CD4-positive, alpha-beta T cell treated with Interleukin-2 at 100 ng/mL for 4 hours (primary cell): ENCODE measurements at regions not wholly inside any gene's neighbourhood (a gene's known extent, or its start where the extent isn't known, plus 50 kb on each side); places are given as distances from the start of the nearest gene placed in this dataset.
"Not testable (repeated sequence)": the region's sequence is repeated elsewhere in the genome, so short reads cannot be mapped to it uniquely, and the experiment has no call there.

Experiments used
- DNase-seq: peaks from one replicate; pipeline ENCODE4 v3.0.0-alpha.2; 2020; ENCODE audit warnings: low spot score

DNA sequence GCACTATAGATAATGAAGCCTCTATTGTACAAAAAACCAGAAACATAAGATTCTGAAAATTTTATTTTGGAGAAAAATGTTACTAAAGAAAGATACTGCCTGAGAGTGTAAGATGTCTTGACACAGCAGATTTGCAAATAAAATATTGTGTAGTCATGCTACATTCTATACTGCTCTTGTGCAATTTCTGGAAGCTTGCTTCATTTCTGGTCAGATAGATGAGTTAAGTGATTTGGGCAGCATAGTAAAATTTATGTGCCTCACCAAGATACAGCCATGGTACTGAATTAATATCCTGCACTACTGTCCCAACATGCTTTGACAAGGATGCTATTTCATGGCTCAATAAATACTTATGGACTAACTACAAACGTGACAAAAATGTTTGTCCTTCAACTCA, 55.1 kb upstream of the STARD13 start:
- DNase-seq, result no peak

DNA sequence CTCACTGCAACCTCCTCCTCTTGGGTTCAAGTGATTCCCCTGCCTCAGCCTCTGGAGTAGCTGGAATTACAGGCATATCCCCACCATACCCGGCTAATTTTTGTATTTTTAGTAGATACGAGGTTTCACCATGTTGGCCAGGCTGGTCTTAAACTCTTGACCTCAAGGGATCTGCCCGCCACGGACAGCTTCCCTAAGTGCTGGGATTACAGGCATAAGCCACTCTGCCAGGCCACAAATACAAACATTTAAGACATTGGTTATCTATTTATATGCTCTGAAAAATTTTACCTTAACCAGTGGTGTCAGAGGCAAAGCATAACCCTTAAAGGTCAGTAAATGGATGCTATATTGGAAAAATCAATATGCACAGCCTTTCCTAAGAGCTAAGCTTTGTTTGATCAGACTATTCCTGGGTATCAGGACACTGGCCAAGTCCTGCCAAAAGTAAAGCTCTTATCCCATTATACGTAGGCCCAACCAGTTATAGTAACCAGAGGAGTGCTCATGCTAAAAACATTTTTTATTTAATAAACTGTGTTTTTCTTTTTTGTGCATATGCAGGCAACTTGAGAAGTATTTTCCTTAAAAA, 56.4 kb upstream of the STARD13 start:
- DNase-seq, result no peak

DNA sequence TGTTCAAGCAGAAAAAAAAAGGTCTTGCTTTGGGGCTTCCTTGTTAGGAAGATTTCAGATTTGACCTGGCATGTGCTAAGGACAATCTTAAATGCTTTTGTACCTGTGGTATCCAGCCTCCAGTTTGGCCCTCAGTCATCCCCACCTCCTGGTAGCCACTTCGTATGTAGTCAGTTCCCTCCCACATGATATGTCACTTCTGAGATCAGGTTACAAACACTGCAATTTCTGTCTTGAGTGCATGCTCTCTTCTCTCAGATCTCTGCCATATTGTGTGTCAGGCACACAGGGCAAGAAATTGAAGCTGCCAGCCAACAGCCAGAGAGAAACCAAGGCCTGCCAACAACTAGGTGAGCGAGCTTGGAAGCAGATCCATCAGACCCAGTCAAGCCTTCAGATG, 60.3 kb upstream of the STARD13 start:
- DNase-seq, result no peak

DNA sequence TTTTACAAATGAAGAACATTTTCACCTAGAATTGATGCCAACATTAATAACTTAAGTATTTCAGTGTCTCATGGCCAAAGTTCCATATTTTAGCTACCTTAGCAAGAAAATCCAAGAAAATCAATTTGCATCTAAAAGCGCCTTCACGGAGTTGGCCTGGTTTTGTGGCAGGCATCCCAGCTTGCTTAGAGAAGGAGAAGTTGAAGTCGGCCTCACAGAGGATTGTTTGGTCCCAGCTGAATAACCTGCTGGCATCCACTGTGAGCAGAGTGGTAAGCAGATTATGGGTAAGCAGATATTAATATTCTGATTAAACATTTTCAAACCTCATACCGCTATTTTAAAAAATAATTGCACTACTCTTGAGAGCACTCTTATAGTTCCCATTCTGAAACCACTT, 62.3 kb upstream of the STARD13 start:
- DNase-seq, result no peak

DNA sequence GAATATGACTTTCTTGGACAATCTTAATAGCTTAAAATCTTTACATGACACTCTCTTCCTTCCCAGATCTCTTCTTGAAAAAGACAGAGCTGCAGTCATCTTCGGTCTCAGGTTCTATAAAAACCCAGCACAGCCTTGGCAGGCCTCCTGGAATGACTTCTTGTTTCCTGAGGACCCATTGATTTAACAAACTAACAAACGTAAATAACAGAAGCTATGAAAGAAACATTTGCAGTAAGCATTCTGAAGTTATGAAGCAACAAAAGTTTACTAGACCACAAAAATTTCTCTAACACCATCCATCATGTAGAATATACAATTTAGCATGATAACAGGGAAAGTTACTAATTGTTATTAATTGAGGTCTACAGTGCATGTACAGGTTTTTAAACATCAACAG, 62.8 kb upstream of the STARD13 start:
- no peak for DNase-seq

DNA sequence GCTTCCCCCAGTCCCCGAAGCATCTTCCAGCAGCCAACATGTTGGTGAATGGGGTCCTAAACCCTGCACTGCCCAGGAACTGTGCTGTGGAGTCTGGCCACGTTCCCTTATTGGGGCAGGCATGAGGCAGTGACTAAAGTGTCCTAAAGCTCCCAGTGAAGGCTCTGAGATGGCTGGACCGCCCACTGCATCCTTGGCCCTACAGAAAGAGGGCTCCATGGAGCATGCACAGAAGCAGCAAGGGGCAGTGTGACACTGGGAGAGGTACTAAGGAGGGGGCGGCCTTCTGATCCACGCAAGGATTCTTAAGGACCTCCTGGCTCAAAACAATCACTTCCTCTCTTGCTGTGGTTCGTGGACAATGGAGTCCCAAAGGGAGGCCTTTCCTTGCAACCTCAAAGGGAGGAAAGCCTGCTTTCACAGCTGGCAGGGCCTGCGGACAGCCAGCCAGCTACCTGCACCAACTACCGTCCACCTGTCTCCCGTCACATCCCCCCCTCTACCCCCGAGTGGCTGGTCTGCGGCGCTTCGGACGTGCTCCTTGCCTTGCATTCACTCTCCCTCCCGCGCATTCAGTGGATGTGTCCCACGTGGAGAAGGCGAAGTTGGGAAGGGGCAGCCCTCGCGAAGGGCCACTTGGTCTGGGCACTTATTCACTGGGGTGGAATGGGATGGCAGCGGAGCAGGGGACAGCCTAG, 63.9 kb upstream of the STARD13 start:
- DNase-seq, result no peak

DNA sequence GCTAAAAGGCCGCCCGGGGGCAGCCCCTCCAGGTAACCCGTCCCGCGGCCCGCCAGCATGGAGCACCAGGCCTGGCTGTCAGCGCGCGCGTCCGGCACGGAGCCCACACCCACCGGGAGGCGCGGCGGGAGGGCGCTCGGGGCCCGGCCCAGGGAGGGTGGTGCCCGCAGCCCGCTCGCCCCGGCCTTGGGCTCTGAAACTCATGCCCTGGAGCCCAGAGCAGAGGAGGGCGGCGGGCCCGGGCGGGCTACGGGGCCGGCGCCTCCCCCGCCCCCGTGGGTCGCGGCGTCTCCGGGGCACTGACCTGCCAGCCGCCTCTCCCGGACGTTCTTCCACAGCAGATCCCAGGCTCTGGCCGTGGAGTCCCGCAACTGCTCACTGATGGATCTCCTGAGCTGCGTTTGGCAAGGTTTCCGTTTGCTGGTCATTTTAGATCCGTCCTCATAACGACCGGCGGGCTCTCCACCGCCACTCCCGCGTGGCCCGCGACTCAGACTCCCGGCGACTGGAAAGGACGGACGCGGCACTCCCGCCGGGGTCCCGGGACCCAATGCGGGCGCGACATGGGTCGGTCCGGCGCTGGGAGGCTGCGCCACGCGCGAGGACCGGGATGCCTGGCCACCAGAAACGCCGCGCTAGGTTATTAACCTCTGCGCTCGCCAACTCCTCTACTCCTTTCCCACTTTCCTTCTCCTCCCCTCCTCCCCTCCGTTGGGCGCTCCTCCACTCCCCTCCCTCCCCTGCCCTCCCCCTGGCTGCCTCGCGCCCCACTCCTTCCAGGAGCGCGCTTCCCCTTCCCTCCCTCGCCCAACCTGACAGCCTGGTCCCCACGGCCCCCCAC, 64.7 kb upstream of the STARD13 start:
- DNase-seq, result no peak

DNA sequence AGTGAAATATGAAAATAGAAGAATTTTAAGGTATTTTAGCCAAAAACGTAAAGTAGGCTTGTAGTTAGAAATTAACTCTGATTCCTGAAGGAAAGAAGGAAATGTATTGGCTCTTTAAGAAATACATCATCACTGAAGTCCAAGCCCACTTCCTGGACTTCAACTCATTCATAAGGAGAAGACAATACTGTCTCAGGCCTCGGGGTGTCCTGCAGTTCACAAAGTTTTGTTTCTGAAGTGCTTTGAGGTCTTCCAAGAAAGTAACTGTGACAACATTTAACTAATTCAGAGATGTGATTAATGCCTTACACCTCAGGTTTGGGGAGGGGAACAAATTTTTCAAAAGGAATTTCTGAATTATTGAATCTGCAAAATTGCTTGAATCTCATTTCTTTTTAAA, 65.8 kb upstream of the STARD13 start:
- DNase-seq, result no peak

DNA sequence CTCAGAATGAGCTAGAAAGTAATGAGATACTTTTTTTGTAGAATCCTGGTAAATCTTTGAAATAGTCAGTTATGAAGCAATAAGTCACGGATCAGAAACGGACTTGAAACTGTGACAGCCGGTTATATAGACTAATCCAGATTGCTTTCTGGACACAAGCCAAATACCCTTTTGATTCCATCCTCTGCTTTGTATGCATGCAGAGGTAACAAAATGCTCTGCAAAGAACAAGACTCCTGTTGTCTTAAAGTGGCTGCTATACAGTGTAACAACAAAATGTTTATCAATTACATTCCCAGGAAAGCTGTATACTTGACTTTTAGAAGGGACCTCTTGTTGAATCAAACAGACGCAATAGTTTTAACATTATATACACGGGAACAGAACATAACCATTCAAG, 66.5 kb upstream of the STARD13 start:
- no peak for DNase-seq

DNA sequence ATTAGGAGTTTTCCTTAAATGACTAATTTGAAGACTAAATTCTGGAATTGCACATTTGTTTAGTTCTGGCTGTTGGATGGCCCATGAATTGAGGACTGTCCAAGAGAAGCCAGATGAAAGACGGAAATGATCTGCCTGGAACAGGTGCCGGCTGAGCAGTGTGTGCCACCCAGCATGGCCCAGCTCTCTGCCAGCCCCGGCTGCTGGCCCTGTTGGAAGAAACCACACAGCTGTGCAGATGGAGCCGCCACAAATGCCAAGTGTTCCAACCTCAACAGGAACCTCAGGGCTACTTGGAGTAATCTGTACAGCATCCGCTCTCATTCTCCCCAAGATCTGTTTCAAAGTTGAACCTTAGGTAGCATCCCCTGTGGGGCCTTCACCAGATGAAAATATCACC, 67.0 kb upstream of the STARD13 start:
- DNase-seq, result no peak

DNA sequence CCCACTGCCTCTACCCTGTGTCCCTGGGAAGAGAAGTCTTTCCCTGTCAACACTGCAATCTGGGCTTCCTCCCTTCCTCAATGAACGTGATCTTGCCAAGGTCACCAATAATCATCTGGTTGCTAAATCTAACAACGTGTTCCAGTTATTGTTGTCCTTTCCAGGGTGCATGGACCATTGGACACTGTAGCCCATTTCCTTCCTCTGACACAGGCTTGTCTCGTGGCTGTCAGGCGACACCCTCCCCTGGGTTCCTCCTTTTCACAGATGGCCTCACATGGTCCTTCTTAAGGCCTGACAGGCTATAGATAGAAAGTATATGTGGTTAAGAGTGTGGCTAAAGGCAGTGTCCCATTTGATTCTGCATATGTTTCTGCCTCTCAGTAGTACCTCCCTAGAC, 67.7 kb upstream of the STARD13 start:
- no peak for DNase-seq

DNA sequence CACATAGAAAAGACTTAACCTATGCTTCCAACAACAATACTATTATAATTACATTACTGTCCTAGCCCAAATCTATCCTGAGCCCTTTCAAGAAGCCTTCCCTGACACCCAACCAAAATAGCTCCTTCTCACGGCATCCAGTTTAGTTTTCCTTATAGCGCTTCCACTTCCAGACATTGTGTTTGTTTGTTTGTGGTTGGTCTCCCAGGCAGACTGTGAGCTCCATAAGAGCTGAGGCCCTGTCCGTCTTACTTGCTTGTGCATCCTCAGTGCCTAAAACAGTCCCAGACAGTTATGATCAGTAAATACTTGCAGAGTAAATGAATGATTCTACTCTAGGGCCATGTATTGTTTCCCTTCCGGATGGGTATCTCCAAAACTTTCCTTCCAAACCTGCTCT, 68.1 kb upstream of the STARD13 start:
- no peak for DNase-seq

DNA sequence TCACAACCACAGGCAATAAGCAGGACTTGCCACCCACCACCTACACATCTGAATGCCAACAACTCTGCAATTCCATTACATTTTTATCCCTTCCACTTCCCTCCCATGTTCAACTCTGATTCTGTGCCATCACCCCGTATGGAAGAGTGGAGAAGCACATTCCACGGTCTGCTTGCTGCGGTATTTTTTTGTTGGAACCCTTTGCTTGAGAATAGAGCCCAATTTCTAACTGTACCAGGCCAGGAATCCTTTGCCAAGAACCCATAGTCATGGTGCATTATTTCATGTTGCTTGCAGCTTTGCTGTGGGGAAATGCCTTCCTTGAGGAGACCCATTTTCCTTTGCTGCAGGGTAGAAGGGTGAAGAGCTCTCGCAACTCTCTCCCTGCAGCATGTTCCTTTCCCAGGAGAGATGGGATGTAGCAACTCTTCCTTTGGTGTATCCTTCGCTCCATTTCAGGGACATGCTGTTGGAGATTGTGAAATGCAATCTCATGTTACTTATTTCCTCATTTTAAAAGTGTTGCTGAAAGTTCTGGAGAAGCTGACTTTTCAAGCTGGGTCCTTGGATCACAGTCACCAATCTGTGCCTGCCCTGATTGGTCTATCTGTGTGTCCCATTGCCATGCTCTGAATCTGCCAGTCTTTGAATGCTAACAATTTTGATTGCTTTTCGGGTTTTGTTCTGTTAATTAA, 69.8 kb upstream of the STARD13 start:
- no peak for DNase-seq

DNA sequence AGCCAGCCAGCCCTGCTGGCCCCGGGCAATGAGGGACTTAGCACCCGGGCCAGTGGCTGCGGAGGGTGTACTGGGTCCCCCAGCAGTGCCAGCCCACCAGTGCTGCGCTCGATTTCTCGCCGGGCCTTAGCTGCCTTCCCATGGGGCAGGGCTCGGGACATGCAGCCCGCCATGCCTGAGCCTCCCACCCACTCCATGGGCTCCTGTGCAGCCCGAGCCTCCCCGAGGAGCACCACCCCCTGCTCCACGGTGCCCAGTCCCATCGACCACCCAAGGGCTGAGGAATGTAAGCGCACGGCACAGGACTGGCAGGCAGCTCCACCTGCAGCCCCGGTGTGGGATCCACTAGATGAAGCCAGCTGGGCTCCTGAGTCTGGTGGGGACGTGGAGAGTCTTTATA, 72.5 kb upstream of the STARD13 start:
- not testable (repeated sequence) for DNase-seq

DNA sequence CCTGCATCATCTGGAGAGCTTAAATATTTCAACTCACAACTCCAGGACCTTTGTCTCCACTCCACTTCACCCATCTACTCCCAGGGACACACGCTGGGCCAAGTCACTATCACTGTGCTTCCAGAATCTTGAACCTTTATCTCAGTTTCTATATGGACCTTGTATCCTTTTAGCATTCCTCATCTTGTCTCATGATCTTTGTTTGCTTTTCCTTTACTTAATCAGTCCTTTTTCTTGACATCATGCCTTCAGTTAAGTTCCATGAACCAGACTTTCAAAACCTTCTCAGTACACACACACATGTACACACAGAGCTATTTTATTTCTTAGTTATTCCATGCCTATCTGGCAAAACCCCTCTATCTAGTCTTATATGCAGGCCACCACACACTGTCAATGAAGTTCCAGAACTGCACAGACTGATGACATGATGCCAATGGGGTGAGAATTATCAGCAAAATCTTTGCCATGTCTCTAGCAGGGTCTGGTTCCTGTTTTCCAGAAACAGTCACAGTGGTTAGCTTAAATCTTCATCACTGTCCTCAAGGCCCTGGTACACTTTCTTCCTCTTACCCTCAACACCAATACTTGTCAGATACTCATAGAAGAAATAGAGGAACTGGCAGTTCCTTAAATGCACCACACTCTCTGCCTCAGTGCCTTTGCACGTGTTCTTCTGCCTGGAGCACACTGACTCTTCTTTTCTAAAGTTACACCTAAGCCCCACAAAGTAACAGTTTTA, 77.6 kb upstream of the STARD13 start:
- no peak for DNase-seq

DNA sequence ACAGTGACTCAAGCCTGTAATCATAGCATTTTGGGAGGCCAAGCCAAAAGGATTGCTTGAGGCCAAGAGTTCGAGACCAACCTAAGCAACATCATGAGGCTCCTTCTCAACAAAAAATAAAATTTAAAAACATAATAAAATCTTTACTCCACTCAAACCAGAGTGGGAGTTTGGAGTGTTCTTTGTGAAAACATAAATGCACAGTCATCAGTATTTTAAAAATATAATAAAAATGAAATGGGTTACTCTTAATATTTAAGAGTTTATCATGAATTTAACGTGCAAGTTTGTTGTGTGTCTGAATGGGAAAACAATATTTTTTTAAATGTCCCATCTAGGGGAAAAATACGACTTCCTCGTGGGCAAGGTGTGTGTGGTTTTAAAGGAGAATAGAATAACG, 78.6 kb upstream of the STARD13 start:
- DNase-seq, result no peak

DNA sequence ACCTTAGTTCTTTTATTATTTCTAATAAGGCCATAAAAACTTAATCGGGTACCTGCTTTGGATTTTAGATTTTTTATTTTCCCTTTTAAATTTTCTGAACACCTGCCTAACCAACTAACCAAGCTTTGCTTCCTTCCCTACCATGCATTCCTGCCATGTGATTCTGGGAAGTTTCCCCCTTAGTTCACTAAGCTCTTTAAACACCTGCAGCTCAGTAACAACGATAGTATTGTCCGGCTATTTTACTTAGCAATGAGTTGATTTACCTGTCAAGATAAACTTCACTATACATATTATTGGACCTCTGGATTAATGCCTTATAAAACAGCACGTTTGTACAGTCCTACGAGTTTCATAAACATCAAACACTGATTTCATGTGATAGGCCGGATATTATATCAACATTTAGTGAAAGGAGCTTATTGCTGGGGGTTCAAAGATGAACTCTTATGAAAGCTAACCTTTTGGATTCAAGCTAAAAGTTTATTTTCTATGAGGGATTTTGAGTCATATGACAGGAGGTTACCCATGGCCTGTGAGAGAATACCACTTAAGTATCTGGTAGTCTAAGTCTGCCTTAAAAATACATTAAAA, 81.0 kb upstream of the STARD13 start:
- DNase-seq, result no peak

DNA sequence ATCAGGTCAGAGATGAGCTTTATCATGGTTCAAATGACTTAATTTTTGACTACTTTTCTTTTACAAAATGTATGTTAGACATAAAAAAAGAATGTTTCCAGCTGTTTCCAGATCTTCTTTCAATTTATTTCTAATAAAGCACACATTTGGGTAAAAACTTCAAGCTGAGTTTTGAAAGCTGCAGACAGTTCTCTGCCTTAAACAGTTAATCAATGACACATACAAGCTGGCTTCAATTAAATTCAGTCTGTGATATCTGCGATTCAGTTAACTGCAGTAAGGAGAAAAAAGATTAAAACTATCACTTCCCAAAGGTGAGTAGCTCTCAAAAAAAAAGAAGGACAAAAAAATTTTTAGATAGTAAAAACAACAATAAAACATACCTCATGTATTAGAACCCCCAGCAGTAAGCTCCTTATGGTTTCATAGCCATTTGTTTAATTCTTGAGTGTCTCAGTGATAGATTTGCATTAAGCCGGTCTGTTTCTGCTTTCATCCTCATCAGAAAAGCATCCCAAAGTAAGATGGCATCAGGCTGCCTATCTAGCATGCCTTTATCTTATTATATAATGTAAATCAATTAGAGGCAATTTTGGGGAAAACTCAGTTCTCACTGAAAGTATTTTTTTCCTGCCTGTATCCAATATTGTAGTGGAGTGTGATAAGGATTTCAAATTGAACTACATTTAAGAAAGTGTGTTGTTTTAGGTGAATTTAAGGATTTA, 81.8 kb upstream of the STARD13 start:
- DNase-seq, result no peak

DNA sequence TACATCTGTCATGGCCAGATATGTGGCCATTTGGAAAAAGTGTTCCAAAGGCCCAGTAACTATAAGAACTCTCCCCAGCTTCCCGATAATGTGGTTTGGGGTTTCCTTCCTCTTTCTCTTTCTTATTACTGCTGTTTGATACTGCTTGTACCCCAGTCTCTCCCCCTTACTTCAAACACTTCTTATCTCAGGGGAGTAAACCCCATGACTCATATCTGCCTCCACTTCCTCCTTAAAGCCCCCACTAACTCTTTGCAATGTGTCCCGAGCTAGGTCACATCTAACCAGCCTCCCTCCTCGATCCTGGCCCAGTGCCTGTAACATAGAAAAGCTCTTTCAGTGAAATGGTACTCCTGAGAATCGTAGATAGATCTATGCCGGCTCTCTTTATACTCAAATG, 82.4 kb upstream of the STARD13 start:
- no peak for DNase-seq

DNA sequence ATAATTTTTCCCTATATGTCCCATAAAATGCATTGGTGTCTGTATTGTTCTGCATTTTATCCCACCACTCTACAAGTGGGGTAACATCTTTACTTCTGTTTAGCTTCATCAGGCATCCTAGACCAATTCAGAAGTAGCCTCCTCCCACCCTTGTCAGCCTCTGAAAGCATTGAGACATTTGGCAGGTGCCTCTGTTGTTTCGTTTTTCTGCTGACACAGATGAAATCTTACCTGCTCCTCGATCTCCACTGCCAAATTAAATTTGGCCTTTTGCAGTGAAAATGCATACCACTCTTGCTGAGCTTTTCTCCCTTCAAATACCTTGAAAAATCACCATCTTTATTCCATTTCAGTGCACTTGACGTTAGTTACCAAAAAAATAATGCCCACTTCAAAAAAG, 83.5 kb upstream of the STARD13 start:
- DNase-seq, result no peak
